ENCODE measurements at regions not wholly inside any gene's neighbourhood (a gene's known extent, or its start where the extent isn't known, plus 50 kb on each side); places are given as distances from the start of the nearest gene placed in this dataset.

DNA sequence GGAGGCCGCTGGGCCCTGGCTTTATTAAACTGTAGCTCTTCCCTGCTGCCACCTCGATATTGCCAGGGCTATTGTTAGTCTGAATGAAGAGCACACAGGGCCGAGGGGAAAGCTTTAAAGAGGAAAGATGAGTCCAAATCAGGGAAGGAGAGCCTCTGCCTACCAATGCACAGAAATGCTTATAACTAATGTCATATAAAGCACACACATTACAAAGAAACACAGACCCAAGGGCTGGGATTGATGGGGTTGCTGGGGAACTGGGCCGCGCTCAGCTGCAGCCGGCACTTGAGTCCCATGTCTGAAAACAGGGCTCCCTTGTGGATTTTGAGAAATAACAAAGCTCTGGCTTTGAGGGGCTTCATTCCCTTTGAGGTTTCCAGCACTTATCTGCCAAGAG is 232.6 kb downstream of the CD83 start:
- no peak for ATAC-seq
- TF ChIP-seq ARNTL (CRISPR knock-in tag; IDR thresholded peaks at IDR 0.05; ENCODE audit: borderline replicate concordance, low read depth) (no peak), ZNF8 (CRISPR knock-in tag; IDR thresholded peaks at IDR 0.05) (no peak), CSDC2 (CRISPR knock-in tag; IDR thresholded peaks at IDR 0.05) (no peak), TCF4 (CRISPR knock-in tag; IDR thresholded peaks at IDR 0.05; ENCODE audit: borderline replicate concordance) (no peak), ISL1 (CRISPR knock-in tag; IDR thresholded peaks at IDR 0.05) (no peak), SNAI2 (CRISPR knock-in tag; IDR thresholded peaks at IDR 0.05) (no peak), ZNF70 (CRISPR knock-in tag; IDR thresholded peaks at IDR 0.05) (no peak), ZC3H10 (CRISPR knock-in tag; IDR thresholded peaks at IDR 0.05) (no peak), ESRRG (CRISPR knock-in tag; IDR thresholded peaks at IDR 0.05) (no peak), PPARA (CRISPR knock-in tag; IDR thresholded peaks at IDR 0.05; ENCODE audit: borderline replicate concordance) (no peak), RARB (CRISPR knock-in tag; IDR thresholded peaks at IDR 0.05) (no peak), OSR1 (CRISPR knock-in tag; IDR thresholded peaks at IDR 0.05) (no peak), TOX (CRISPR knock-in tag; IDR thresholded peaks at IDR 0.05; ENCODE audit: borderline replicate concordance) (no peak), ZFP3 (CRISPR knock-in tag; IDR thresholded peaks at IDR 0.05) (no peak)
- TF ChIP-seq, protein P1, sequence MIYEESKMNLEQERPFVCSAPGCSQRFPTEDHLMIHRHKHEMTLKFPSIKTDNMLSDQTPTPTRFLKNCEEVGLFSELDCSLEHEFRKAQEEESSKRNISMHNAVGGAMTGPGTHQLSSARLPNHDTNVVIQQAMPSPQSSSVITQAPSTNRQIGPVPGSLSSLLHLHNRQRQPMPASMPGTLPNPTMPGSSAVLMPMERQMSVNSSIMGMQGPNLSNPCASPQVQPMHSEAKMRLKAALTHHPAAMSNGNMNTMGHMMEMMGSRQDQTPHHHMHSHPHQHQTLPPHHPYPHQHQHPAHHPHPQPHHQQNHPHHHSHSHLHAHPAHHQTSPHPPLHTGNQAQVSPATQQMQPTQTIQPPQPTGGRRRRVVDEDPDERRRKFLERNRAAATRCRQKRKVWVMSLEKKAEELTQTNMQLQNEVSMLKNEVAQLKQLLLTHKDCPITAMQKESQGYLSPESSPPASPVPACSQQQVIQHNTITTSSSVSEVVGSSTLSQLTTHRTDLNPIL (CRISPR knock-in tag; IDR thresholded peaks at IDR 0.05; ENCODE audit: low read depth): no peak
- TF ChIP-seq, protein P2, sequence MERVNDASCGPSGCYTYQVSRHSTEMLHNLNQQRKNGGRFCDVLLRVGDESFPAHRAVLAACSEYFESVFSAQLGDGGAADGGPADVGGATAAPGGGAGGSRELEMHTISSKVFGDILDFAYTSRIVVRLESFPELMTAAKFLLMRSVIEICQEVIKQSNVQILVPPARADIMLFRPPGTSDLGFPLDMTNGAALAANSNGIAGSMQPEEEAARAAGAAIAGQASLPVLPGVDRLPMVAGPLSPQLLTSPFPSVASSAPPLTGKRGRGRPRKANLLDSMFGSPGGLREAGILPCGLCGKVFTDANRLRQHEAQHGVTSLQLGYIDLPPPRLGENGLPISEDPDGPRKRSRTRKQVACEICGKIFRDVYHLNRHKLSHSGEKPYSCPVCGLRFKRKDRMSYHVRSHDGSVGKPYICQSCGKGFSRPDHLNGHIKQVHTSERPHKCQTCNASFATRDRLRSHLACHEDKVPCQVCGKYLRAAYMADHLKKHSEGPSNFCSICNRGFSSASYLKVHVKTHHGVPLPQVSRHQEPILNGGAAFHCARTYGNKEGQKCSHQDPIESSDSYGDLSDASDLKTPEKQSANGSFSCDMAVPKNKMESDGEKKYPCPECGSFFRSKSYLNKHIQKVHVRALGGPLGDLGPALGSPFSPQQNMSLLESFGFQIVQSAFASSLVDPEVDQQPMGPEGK (CRISPR knock-in tag; IDR thresholded peaks at IDR 0.05; ENCODE audit: borderline replicate concordance): no peak
- TF ChIP-seq, protein P3, sequence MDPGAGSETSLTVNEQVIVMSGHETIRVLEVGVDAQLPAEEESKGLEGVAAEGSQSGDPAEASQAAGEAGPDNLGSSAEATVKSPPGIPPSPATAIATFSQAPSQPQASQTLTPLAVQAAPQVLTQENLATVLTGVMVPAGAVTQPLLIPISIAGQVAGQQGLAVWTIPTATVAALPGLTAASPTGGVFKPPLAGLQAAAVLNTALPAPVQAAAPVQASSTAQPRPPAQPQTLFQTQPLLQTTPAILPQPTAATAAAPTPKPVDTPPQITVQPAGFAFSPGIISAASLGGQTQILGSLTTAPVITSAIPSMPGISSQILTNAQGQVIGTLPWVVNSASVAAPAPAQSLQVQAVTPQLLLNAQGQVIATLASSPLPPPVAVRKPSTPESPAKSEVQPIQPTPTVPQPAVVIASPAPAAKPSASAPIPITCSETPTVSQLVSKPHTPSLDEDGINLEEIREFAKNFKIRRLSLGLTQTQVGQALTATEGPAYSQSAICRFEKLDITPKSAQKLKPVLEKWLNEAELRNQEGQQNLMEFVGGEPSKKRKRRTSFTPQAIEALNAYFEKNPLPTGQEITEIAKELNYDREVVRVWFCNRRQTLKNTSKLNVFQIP (CRISPR knock-in tag; IDR thresholded peaks at IDR 0.05; ENCODE audit: borderline replicate concordance, low read depth): no peak
- TF ChIP-seq, protein P4, sequence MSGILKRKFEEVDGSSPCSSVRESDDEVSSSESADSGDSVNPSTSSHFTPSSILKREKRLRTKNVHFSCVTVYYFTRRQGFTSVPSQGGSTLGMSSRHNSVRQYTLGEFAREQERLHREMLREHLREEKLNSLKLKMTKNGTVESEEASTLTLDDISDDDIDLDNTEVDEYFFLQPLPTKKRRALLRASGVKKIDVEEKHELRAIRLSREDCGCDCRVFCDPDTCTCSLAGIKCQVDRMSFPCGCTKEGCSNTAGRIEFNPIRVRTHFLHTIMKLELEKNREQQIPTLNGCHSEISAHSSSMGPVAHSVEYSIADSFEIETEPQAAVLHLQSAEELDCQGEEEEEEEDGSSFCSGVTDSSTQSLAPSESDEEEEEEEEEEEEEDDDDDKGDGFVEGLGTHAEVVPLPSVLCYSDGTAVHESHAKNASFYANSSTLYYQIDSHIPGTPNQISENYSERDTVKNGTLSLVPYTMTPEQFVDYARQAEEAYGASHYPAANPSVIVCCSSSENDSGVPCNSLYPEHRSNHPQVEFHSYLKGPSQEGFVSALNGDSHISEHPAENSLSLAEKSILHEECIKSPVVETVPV (CRISPR knock-in tag; IDR thresholded peaks at IDR 0.05): no peak

DNA sequence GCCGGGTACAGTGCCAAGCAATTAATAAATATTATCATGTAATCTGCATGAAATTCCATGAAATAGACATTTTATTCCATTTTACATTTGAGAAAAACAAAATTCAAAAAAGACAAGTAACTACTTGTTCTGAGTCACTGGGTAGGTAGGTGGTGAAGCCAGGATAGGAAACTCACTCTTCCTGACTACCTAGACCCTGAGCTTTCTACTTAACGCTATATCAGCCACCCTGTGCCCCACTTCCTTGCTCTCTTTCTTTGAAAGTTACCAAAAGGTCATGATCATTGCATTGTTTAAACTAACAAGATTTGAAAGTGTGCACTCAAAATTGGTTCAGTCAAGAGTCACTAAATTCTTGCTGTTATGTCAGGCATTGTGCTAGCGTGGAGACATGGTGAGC is 235.7 kb downstream of the CD83 start:
- no peak for TF ChIP-seq OSR1 (CRISPR knock-in tag; IDR thresholded peaks at IDR 0.05)
- TF ChIP-seq, protein P5, sequence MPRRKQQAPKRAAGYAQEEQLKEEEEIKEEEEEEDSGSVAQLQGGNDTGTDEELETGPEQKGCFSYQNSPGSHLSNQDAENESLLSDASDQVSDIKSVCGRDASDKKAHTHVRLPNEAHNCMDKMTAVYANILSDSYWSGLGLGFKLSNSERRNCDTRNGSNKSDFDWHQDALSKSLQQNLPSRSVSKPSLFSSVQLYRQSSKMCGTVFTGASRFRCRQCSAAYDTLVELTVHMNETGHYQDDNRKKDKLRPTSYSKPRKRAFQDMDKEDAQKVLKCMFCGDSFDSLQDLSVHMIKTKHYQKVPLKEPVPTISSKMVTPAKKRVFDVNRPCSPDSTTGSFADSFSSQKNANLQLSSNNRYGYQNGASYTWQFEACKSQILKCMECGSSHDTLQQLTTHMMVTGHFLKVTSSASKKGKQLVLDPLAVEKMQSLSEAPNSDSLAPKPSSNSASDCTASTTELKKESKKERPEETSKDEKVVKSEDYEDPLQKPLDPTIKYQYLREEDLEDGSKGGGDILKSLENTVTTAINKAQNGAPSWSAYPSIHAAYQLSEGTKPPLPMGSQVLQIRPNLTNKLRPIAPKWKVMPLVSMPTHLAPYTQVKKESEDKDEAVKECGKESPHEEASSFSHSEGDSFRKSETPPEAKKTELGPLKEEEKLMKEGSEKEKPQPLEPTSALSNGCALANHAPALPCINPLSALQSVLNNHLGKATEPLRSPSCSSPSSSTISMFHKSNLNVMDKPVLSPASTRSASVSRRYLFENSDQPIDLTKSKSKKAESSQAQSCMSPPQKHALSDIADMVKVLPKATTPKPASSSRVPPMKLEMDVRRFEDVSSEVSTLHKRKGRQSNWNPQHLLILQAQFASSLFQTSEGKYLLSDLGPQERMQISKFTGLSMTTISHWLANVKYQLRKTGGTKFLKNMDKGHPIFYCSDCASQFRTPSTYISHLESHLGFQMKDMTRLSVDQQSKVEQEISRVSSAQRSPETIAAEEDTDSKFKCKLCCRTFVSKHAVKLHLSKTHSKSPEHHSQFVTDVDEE (CRISPR knock-in tag; IDR thresholded peaks at IDR 0.05): no peak
- no peak for TF ChIP-seq PPARA (CRISPR knock-in tag; IDR thresholded peaks at IDR 0.05; ENCODE audit: borderline replicate concordance)
- TF ChIP-seq ESRRG (CRISPR knock-in tag; IDR thresholded peaks at IDR 0.05): no peak
- no peak for TF ChIP-seq CSDC2 (CRISPR knock-in tag; IDR thresholded peaks at IDR 0.05)
- TF ChIP-seq ARNTL (CRISPR knock-in tag; IDR thresholded peaks at IDR 0.05; ENCODE audit: borderline replicate concordance, low read depth): no peak
- TF ChIP-seq, protein P1 (CRISPR knock-in tag; IDR thresholded peaks at IDR 0.05; ENCODE audit: low read depth): no peak
- TF ChIP-seq ZNF8 (CRISPR knock-in tag; IDR thresholded peaks at IDR 0.05): no peak
- TF ChIP-seq TOX (CRISPR knock-in tag; IDR thresholded peaks at IDR 0.05; ENCODE audit: borderline replicate concordance): no peak
- ATAC-seq: no peak

DNA sequence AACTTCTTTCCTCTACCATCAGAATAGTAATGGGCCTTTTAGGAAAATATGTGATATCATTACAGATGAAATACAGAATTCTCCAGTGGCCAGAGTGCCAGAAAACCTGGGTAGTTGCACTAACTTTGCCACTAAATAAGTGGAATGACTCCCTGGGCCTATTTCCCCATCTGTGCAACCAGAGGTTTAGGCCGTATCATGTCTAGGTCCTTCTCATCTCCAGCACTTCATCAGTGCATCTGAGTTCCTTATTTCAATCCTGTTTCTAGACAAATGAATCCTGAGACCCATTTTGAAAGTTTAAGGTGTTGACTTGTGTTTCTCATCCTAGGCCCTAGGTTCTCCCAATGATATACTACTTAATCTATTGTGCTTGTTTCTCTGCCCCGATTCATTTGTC is 236.2 kb downstream of the CD83 start:
- ATAC-seq: no peak
- no peak for TF ChIP-seq ZNF8 (CRISPR knock-in tag; IDR thresholded peaks at IDR 0.05)
